Colonic mucosa (tissue), 4 donors: ENCODE measurements at regions not wholly inside any gene's neighbourhood (a gene's known extent, or its start where the extent isn't known, plus 50 kb on each side); places are given as distances from the start of the nearest gene placed in this dataset.

ENCODE experiments used
- DNase-seq: peaks from one replicate; pipeline ENCODE4 v3.0.0-alpha.2; 2020
- H3K27ac ChIP-seq: fragments of 200-600 bp; one replicate; pipeline ENCODE4 v1.8.0; 2021
- H3K27me3 ChIP-seq: fragments of 200-600 bp; one replicate; pipeline ENCODE4 v1.8.0; 2021
- H3K36me3 ChIP-seq: fragments of 200-600 bp; one replicate; pipeline ENCODE4 v1.8.0; 2021
- H3K4me1 ChIP-seq: fragments of 200-600 bp; one replicate; pipeline ENCODE4 v1.8.0; 2021; ENCODE audit warnings: mild to moderate bottlenecking
- H3K4me3 ChIP-seq: fragments of 200-600 bp; one replicate; pipeline ENCODE4 v1.8.0; 2021
- H3K9ac ChIP-seq, 2 donors: one replicate each; pipeline ENCODE4 v1.7.0; 2013; ENCODE audit warnings: control low read depth in 2 of 2, low read depth in 2 of 2, low read length in 2 of 2
- H3K9me3 ChIP-seq: fragments of 200-600 bp; one replicate; pipeline ENCODE4 v1.8.0; 2021
- CTCF ChIP-seq: fragments of 200-600 bp; IDR thresholded peaks from one replicate; pipeline ENCODE4 v1.8.0; 2022; ENCODE audit warnings: antibody characterized with exemption, mild to moderate bottlenecking
- intact Hi-C: fragments of 100-400 bp; cut with DNase I; formaldehyde crosslinking; loops from one replicate; pipeline ENCODE4 v1.14.1; 2022
- donor health status: healthy.
- donor health status: DM: no; HTN: no; CAD: no.
- donor health status: DM: no; HTN: no; CAD: no.

- Histone ChIP-seq H3K9ac (no peak overlapping the region), H3K4me1 (no peaks in the 10 kb centered on the region), H3K27ac (no peak overlapping the region), H3K36me3 (no peaks in the 10 kb centered on the region), H3K4me3 (no peak overlapping the region), H3K9me3 (no peaks in the 10 kb centered on the region), H3K27me3 (peaks cover 14% of the 10 kb centered on the region)
- TF ChIP-seq CTCF: no peak
- no peak for DNase-seq
- intact Hi-C loops: no loop called here
Measured at GRCh38 chr12:127459687-127460086, 807.3 kb upstream of the TMEM132C start.

GRCh38 chr12:127463237-127463636 lies 803.7 kb upstream of the TMEM132C start:
- intact Hi-C loops: no loop called here
- Histone ChIP-seq H3K9me3 (no peaks in the 10 kb centered on the region), H3K4me1 (no peaks in the 10 kb centered on the region), H3K4me3 (no peak overlapping the region), H3K36me3 (no peaks in the 10 kb centered on the region), H3K27me3 (no peaks in the 10 kb centered on the region), H3K27ac (no peak overlapping the region), H3K9ac (no peak overlapping the region)
- no peak for DNase-seq
- no peak for TF ChIP-seq CTCF

- Histone ChIP-seq H3K27ac (no peak overlapping the region), H3K9ac (no peak overlapping the region), H3K36me3 (no peaks in the 10 kb centered on the region), H3K4me1 (no peaks in the 10 kb centered on the region), H3K4me3 (no peak overlapping the region), H3K9me3 (no peaks in the 10 kb centered on the region), H3K27me3 (no peaks in the 10 kb centered on the region)
- no peak for DNase-seq
- TF ChIP-seq CTCF: no peak
- intact Hi-C loops: no loop called here
Measured at GRCh38 chr12:127469331-127469730, 797.6 kb upstream of the TMEM132C start.

- Histone ChIP-seq H3K27me3 (no peaks in the 10 kb centered on the region), H3K9me3 (no peaks in the 10 kb centered on the region), H3K4me3 (no peak overlapping the region), H3K9ac (no peak overlapping the region), H3K36me3 (no peaks in the 10 kb centered on the region), H3K4me1 (no peaks in the 10 kb centered on the region), H3K27ac (no peak overlapping the region)
- intact Hi-C loops: no loop called here
- DNase-seq: no peak
- TF ChIP-seq CTCF: no peak
Measured at GRCh38 chr12:127473766-127474165, 793.2 kb upstream of the TMEM132C start.

- H3K4me3 ChIP-seq: no peak overlapping the region
- no peaks in the 10 kb centered on the region for H3K9me3 ChIP-seq
- H3K4me1 ChIP-seq: no peaks in the 10 kb centered on the region
- H3K9ac ChIP-seq: no peak overlapping the region
- no peak overlapping the region for H3K27ac ChIP-seq
- intact Hi-C loops: no loop called here
- H3K27me3 ChIP-seq: no peaks in the 10 kb centered on the region
- no peaks in the 10 kb centered on the region for H3K36me3 ChIP-seq
- no peak for DNase-seq
- TF ChIP-seq CTCF: no peak
Measured at GRCh38 chr12:127479256-127479655, 787.7 kb upstream of the TMEM132C start.
